ENCODE measurements at regions not wholly inside any gene's neighbourhood (a gene's known extent, or its start where the extent isn't known, plus 50 kb on each side); places are given as distances from the start of the nearest gene placed in this dataset.

DNA sequence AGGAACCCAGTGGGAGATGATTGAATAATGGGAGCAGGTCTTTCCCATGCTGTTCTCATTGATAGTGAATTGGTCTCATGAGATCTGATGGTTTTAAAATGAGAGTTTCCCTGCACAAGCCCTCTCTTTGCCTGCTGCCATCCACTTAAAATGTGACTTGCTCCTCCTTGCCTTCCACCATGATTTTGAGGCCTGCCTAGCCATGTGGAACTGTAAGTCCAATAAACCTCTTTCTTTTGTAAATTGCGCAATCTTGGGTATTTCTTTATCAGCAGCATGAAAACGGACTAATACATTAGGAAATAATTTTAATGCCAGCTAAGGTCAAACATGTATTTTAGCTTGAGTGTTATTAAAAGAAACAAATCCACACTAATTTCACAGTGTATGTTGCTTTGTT, 517.6 kb upstream of the ALCAM start:
- TF ChIP-seq SUZ12 (IDR thresholded peaks at IDR 0.05; ENCODE audit: extremely low read depth, insufficient read depth, insufficient read length) (no peak), ZNF274 (IDR thresholded peaks at IDR 0.05; ENCODE audit: low read depth, low read length) (no peak), YY1 (IDR thresholded peaks at IDR 0.05; ENCODE audit: insufficient read depth, insufficient read length) (no peak)
